ENCODE measurements at regions not wholly inside any gene's neighbourhood (a gene's known extent, or its start where the extent isn't known, plus 50 kb on each side); places are given as distances from the start of the nearest gene placed in this dataset.
"Not testable (repeated sequence)": the region's sequence is repeated elsewhere in the genome, so short reads cannot be mapped to it uniquely, and the experiment has no call there.

DNA sequence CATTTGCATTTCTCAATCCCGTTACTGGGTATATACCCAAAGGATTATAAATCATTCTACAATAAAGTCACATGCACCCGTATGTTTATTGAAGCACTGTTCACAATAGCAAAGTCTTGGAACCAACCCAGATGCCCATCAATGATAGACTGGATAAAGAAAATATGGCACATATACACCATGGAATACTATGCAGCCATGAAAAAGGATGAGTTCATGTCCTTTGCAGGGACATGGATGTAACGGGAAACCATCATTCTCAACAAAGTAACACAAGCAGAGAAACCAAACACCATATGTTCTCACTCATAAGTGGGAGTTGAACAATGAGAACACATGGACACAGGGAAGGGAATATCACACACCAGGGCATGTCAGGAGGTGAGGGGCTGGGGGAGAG, 630.4 kb downstream of the GATA3 start:
- H4K5ac ChIP-seq (ENCODE audit: low read depth, low read length); H3K4me1 ChIP-seq (ENCODE audit: control insufficient read depth, insufficient read depth, low read length); in situ Hi-C loops (cut with MboI; ENCODE audit: low sequenced_read_pairs); H2BK120ac ChIP-seq (ENCODE audit: low read depth, low read length); H4K8ac ChIP-seq (ENCODE audit: low read depth in 2 of 2, low read length in 2 of 2); H3K36me3 ChIP-seq (ENCODE audit: control insufficient read depth, insufficient read depth, low read length); CTCF ChIA-PET; H3K56ac ChIP-seq (ENCODE audit: extremely low read depth, insufficient read depth, low read length); intact Hi-C loops (cut with micrococcal nuclease); BruUV-seq (replicated peaks); H3K14ac ChIP-seq (replicated peaks; ENCODE audit: low read depth, low read length); H3K27ac ChIP-seq (ENCODE audit: insufficient read depth, low read length); H2BK5ac ChIP-seq (ENCODE audit: low read depth, low read length, poor library complexity, severe bottlenecking); H2AK5ac ChIP-seq (ENCODE audit: low read depth, low read length); H2BK20ac ChIP-seq (ENCODE audit: low read depth, low read length); H3K23ac ChIP-seq (ENCODE audit: low read depth, low read length); H3K18ac ChIP-seq (ENCODE audit: low read depth, low read length); H3K9me3 ChIP-seq (ENCODE audit: control insufficient read depth, insufficient read depth, low read length); H2AFZ ChIP-seq (replicated peaks; ENCODE audit: low read length, poor library complexity); H3K79me1 ChIP-seq (ENCODE audit: low read depth in 1 of 2, low read length in 2 of 2); H4K91ac ChIP-seq (ENCODE audit: insufficient read depth, low read depth, low read length); H3K4ac ChIP-seq (ENCODE audit: low read depth, low read length); H3K9ac ChIP-seq (ENCODE audit: low read depth, low read length); H3K4me3 ChIP-seq (ENCODE audit: insufficient read depth, low read depth, low read length); POLR2A ChIA-PET (ENCODE audit: unreplicated experiment); DNase-seq; H3K4me2 ChIP-seq (ENCODE audit: low read depth, low read length); dilution Hi-C loops (cut with HindIII; ENCODE audit: low sequenced_read_pairs, unreplicated experiment); ATAC-seq (ENCODE audit: low read depth); H2AK9ac ChIP-seq (replicated peaks; ENCODE audit: low read depth, low read length, poor library complexity); H2BK15ac ChIP-seq (ENCODE audit: low read depth, low read length); H3K27me3 ChIP-seq (ENCODE audit: control insufficient read depth, insufficient read depth, low read length); H3K9me1 ChIP-seq (ENCODE audit: insufficient read depth, low read length); H4K20me1 ChIP-seq (ENCODE audit: insufficient read depth, low read length): not testable (repeated sequence)
- no CpG with 5 or more reads among the region's 3 CpGs for WGBS, 2 experiments (ENCODE audit: extremely low coverage in 2 of 2, insufficient read length in 1 of 2)

Measured in IMR-90 (cell line).